HG02885 (cell line): ENCODE measurements at regions not wholly inside any gene's neighbourhood (a gene's known extent, or its start where the extent isn't known, plus 50 kb on each side); places are given as distances from the start of the nearest gene placed in this dataset.

Source experiments
- ATAC-seq: cut with Tn5 transposase; IDR thresholded peaks from one replicate; pipeline ENCODE4 v1.9.1; 2021; ENCODE audit warnings: mild to moderate bottlenecking; ENCODE audit not compliant: unreplicated experiment, poor library complexity

- no peak for ATAC-seq
Observed at GRCh38 chr4:125155251-125155650, 159.5 kb upstream of the FAT4 start.

GRCh38 chr4:125140966-125141495 lies 173.7 kb upstream of the FAT4 start:
- ATAC-seq: no peak

- no peak for ATAC-seq
Observed at GRCh38 chr4:125135652-125136051, 179.1 kb upstream of the FAT4 start.

- no peak for ATAC-seq
Observed at GRCh38 chr4:125132729-125133128, 182.0 kb upstream of the FAT4 start.

- ATAC-seq: no peak
Observed at GRCh38 chr4:125131891-125132680, 182.7 kb upstream of the FAT4 start.

- ATAC-seq: no peak
Observed at GRCh38 chr4:125125276-125125675, 189.5 kb upstream of the FAT4 start.

- ATAC-seq: no peak
Observed at GRCh38 chr4:125123570-125124109, 191.1 kb upstream of the FAT4 start.

GRCh38 chr4:125121581-125121980 lies 193.2 kb upstream of the FAT4 start:
- ATAC-seq: no peak

- no peak for ATAC-seq
Observed at GRCh38 chr4:125116431-125116830, 198.3 kb upstream of the FAT4 start.

- ATAC-seq: no peak
Observed at GRCh38 chr4:125115941-125116340, 198.8 kb upstream of the FAT4 start.

GRCh38 chr4:125115476-125115875 lies 199.3 kb upstream of the FAT4 start:
- no peak for ATAC-seq

GRCh38 chr4:125112536-125112935 lies 202.2 kb upstream of the FAT4 start:
- no peak for ATAC-seq

- no peak for ATAC-seq
Observed at GRCh38 chr4:125111323-125111722, 203.4 kb upstream of the FAT4 start.

GRCh38 chr4:125105561-125105960 lies 209.2 kb upstream of the FAT4 start:
- no peak for ATAC-seq

GRCh38 chr4:125104616-125105015 lies 210.1 kb upstream of the FAT4 start:
- ATAC-seq: no peak

GRCh38 chr4:125101719-125102118 lies 213.0 kb upstream of the FAT4 start:
- ATAC-seq: no peak

- no peak for ATAC-seq
Observed at GRCh38 chr4:125097729-125098128, 217.0 kb upstream of the FAT4 start.

- ATAC-seq: no peak
Observed at GRCh38 chr4:125096662-125097061, 218.1 kb upstream of the FAT4 start.

- ATAC-seq: no peak
Observed at GRCh38 chr4:125091541-125091940, 223.2 kb upstream of the FAT4 start.

GRCh38 chr4:125091101-125091500 lies 223.7 kb upstream of the FAT4 start:
- ATAC-seq: no peak

GRCh38 chr4:125084608-125085007 lies 230.1 kb upstream of the FAT4 start:
- ATAC-seq: no peak
